Ishikawa (cell line): ENCODE measurements at regions not wholly inside any gene's neighbourhood (a gene's known extent, or its start where the extent isn't known, plus 50 kb on each side); places are given as distances from the start of the nearest gene placed in this dataset.

Source experiments
- EP300 ChIP-seq: IDR thresholded peaks from 2 replicates; pipeline ENCODE4 v1.6.1; 2012; ENCODE audit warnings: borderline replicate concordance
- TAF1 ChIP-seq: IDR thresholded peaks from 2 replicates; pipeline ENCODE4 v1.6.1; 2012; ENCODE audit warnings: low read depth, mild to moderate bottlenecking
- TCF12 ChIP-seq: IDR thresholded peaks from 2 replicates; pipeline ENCODE4 v1.6.1; 2012; ENCODE audit warnings: low read depth
- USF1 ChIP-seq: IDR thresholded peaks from 2 replicates; pipeline ENCODE4 v1.6.1; 2012
- YY1 ChIP-seq: IDR thresholded peaks from 2 replicates; pipeline ENCODE4 v1.6.1; 2012; ENCODE audit warnings: low read depth
- TF ChIP-seq, protein P1 (sequence below): IDR thresholded peaks from 2 replicates; pipeline ENCODE4 v1.6.1; 2012

- TF ChIP-seq USF1 (no peak), EP300 (no peak), YY1 (no peak), TAF1 (no peak), TCF12 (no peak)
- TF ChIP-seq, protein P1, sequence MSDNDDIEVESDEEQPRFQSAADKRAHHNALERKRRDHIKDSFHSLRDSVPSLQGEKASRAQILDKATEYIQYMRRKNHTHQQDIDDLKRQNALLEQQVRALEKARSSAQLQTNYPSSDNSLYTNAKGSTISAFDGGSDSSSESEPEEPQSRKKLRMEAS = no peak
Measured at GRCh38 chr14:44780989-44781388, 180.8 kb downstream of the KLHL28 start.
